B cell (primary cell): ENCODE measurements at regions not wholly inside any gene's neighbourhood (a gene's known extent, or its start where the extent isn't known, plus 50 kb on each side); places are given as distances from the start of the nearest gene placed in this dataset.

Experiments used
- ATAC-seq: fragments of 200-7000 bp; cut with Tn5 transposase; one replicate; pipeline ENCODE4 v1.10.0; 2021; ENCODE audit warnings: low read depth, mild to moderate bottlenecking, moderate number of reproducible peaks, moderate library complexity
- CTCF ChIA-PET: fragments of 350-600 bp; sonication (Branson Sonifier 250); formaldehyde crosslinking; loops from one replicate; lab custom pipeline; 2021; ENCODE audit warnings: antibody characterized with exemption, inconsistent platforms; lab: Charles Lee
- POLR2A ChIA-PET: fragments of 350-600 bp; sonication (Branson Sonifier 250); formaldehyde crosslinking; loops from one replicate; lab custom pipeline; 2021; ENCODE audit warnings: antibody characterized with exemption; lab: Charles Lee
- DNase-seq: peaks from one replicate; pipeline ENCODE4 v3.0.0; 2013
- H2AFZ ChIP-seq: 2 replicates; pipeline ENCODE4 v1.6.1; 2012; ENCODE audit warnings: mild to moderate bottlenecking, low read depth, low read length; ENCODE audit not compliant: insufficient read depth, poor library complexity, severe bottlenecking
- H3K27ac ChIP-seq, 2 donors: 1 replicate in 1 of 2; 2 replicates in 1 of 2; pipeline ENCODE4 v1.5.1; 2012 to 2013; ENCODE audit warnings: low read length in 2 of 2, mild to moderate bottlenecking in 2 of 2, moderate library complexity in 1 of 2
- H3K27me3 ChIP-seq, 4 experiments: fragments of 200-600 bp in 1 of 4; sonication (generic) in 1 of 4; replicated peaks in 1 of 4; 1 replicate in 2 of 4; 2 replicates in 2 of 4; pipeline versions ENCODE4 v1.6.1 to v1.7.0; 2013 to 2016; ENCODE audit warnings: low read length in 3 of 4, mild to moderate bottlenecking in 2 of 4, mixed read lengths in 1 of 4, moderate library complexity in 1 of 4; ENCODE audit not compliant: insufficient read depth in 4 of 4, control insufficient read depth in 3 of 4; ENCODE audit errors: control extremely low read depth in 1 of 4
- H3K36me3 ChIP-seq, 2 experiments: replicated peaks in 1 of 2; 1 replicate in 1 of 2; 2 replicates in 1 of 2; pipeline versions ENCODE4 v1.6.1 to v1.7.1; 2013; ENCODE audit warnings: low read length in 1 of 2; ENCODE audit not compliant: insufficient read depth in 2 of 2, control insufficient read depth in 1 of 2; ENCODE audit errors: control extremely low read depth in 1 of 2, extremely low read depth in 1 of 2
- H3K4me1 ChIP-seq, 2 donors: fragments of 200-600 bp in 1 of 2; sonication (generic) in 1 of 2; 1 replicate in 1 of 2; 2 replicates in 1 of 2; pipeline versions ENCODE4 v1.5.1 to v1.6.1; 2013 to 2017; ENCODE audit warnings: low read length in 2 of 2; ENCODE audit not compliant: control insufficient read depth in 2 of 2, insufficient read depth in 2 of 2
- H3K4me2 ChIP-seq: replicated peaks from 2 replicates; pipeline ENCODE3; 2012; ENCODE audit warnings: mild to moderate bottlenecking, low read depth, low read length; ENCODE audit not compliant: poor library complexity, severe bottlenecking
- H3K4me3 ChIP-seq, 5 experiments: fragments of 200-600 bp in 1 of 5; sonication (generic) in 1 of 5; 1 replicate in 3 of 5; 2 replicates in 2 of 5; pipeline versions ENCODE4 v1.5.1 to v1.7.0; 2011 to 2016; ENCODE audit warnings: low read length in 4 of 5, mild to moderate bottlenecking in 4 of 5, low read depth in 2 of 5, control low read depth in 1 of 5, moderate library complexity in 1 of 5; ENCODE audit not compliant: insufficient read depth in 1 of 5; ENCODE audit errors: control extremely low read depth in 1 of 5, extremely low read depth in 1 of 5
- H3K79me2 ChIP-seq: fragments of 200-600 bp; sonication (generic); one replicate; pipeline ENCODE4 v1.6.0; 2016; ENCODE audit warnings: low read length; ENCODE audit not compliant: control insufficient read depth, insufficient read depth
- H3K9ac ChIP-seq: fragments of 200-600 bp; sonication (generic); 2 replicates; pipeline ENCODE4 v1.6.1; 2017; ENCODE audit warnings: mild to moderate bottlenecking, low read length, moderate library complexity
- H3K9me3 ChIP-seq, 3 donors: one replicate each; pipeline versions ENCODE4 v1.6.1 to v1.7.1; 2013; ENCODE audit warnings: low read length in 2 of 3; ENCODE audit not compliant: control insufficient read depth in 2 of 3, insufficient read depth in 1 of 3; ENCODE audit errors: control extremely low read depth in 1 of 3
- H4K20me1 ChIP-seq: 2 replicates; pipeline ENCODE4 v1.6.0; 2012; ENCODE audit warnings: mild to moderate bottlenecking, low read length; ENCODE audit not compliant: insufficient read depth, control insufficient read depth, poor library complexity, severe bottlenecking
- H3K27ac Mint-ChIP-seq: one replicate; pipeline ENCODE4 v1.8.0; 2021; ENCODE audit warnings: mixed read lengths
- H3K27me3 Mint-ChIP-seq: one replicate; pipeline ENCODE4 v1.8.0; 2021; ENCODE audit warnings: mixed read lengths
- H3K4me1 Mint-ChIP-seq: one replicate; pipeline ENCODE4 v1.8.0; 2021; ENCODE audit warnings: mixed read lengths
- H3K4me3 Mint-ChIP-seq: one replicate; pipeline ENCODE4 v1.8.0; 2021; ENCODE audit warnings: mixed read lengths
- H3K9me3 Mint-ChIP-seq: one replicate; pipeline ENCODE4 v1.8.0; 2022; ENCODE audit warnings: mixed read lengths; ENCODE audit not compliant: insufficient read depth
- CTCF ChIP-seq: fragments of 200-600 bp; IDR thresholded peaks from one replicate; pipeline ENCODE4 v1.8.0; 2022; ENCODE audit warnings: antibody characterized with exemption, mild to moderate bottlenecking
- EZH2 ChIP-seq: IDR thresholded peaks from 2 replicates; pipeline ENCODE4 v1.6.1; 2012; ENCODE audit warnings: borderline replicate concordance, low read depth, mild to moderate bottlenecking, moderate library complexity, low read length; ENCODE audit not compliant: insufficient read depth, poor library complexity, severe bottlenecking
- WGBS: methylation state at CpG from one replicate; pipeline ENCODE4 v1.1.5; 2013; ENCODE audit warnings: missing lambda C conversion rate; ENCODE audit not compliant: insufficient coverage; 5-methylcytosine and 5-hydroxymethylcytosine counted together
- intact Hi-C: fragments of 100-400 bp; cut with micrococcal nuclease; formaldehyde crosslinking; loops from one replicate; pipeline ENCODE4 v1.10.0; 2022

- no peaks in the 10 kb centered on the region for H3K27me3 Mint-ChIP-seq
- TF ChIP-seq EZH2 (no peak), CTCF (no peak)
Observed at GRCh38 chr10:128930515-128930914, 536.5 kb upstream of the MGMT start.

GRCh38 chr10:128932071-128932820, 534.8 kb upstream of the MGMT start:
- intact Hi-C loops, result no loop called here
- Mint-ChIP-seq H3K4me1 (no peaks in the 10 kb centered on the region), H3K4me3 (no peak overlapping the region), H3K9me3 (no peaks in the 10 kb centered on the region), H3K27me3 (no peaks in the 10 kb centered on the region), H3K27ac (no peak overlapping the region)
- no peaks in the 10 kb centered on the region for H3K4me1 ChIP-seq
- no peak overlapping the region for H3K9ac ChIP-seq
- H3K27me3 ChIP-seq, result no peaks in the 10 kb centered on the region
- no peak overlapping the region for H3K4me2 ChIP-seq
- CTCF ChIA-PET, result no interaction called here
- POLR2A ChIA-PET, result no interaction called here
- no peak overlapping the region for H3K4me3 ChIP-seq
- H3K27ac ChIP-seq, result no peak overlapping the region
- no peaks in the 10 kb centered on the region for H3K79me2 ChIP-seq
- DNase-seq (no peak), ATAC-seq (no peak)
- 87% methylated on average over 16 of the region's 19 CpGs for WGBS
- peaks cover 0 to 22% (median 0%) of the 10 kb centered on the region in 3 donors for H3K9me3 ChIP-seq
- H2AFZ ChIP-seq, result no peak overlapping the region
- H4K20me1 ChIP-seq, result no peaks in the 10 kb centered on the region
- H3K36me3 ChIP-seq, result no peaks in the 10 kb centered on the region
- no peak for TF ChIP-seq EZH2
- no peak for TF ChIP-seq CTCF

More at GRCh38 chr10:128930515-128930914, 536.5 kb upstream of the MGMT start:
- WGBS, result 94% methylated on average over 6 of the region's 6 CpGs
- Histone ChIP-seq H3K4me3 (no peak overlapping the region), H4K20me1 (no peaks in the 10 kb centered on the region), H3K27me3 (no peaks in the 10 kb centered on the region), H3K79me2 (no peaks in the 10 kb centered on the region), H3K9me3 (peaks cover 0 to 26% (median 0%) of the 10 kb centered on the region in 3 donors), H3K4me1 (no peaks in the 10 kb centered on the region), H3K27ac (no peak overlapping the region), H2AFZ (no peak overlapping the region), H3K36me3 (no peaks in the 10 kb centered on the region), H3K4me2 (no peak overlapping the region), H3K9ac (no peak overlapping the region)
- ATAC-seq (no peak), DNase-seq (no peak)
- Mint-ChIP-seq H3K4me1 (no peaks in the 10 kb centered on the region), H3K4me3 (no peak overlapping the region), H3K9me3 (no peaks in the 10 kb centered on the region), H3K27ac (no peak overlapping the region)
- ChIA-PET CTCF (no interaction called here), POLR2A (no interaction called here)
- intact Hi-C loops, result no loop called here
